ENCODE measurements at regions not wholly inside any gene's neighbourhood (a gene's known extent, or its start where the extent isn't known, plus 50 kb on each side); places are given as distances from the start of the nearest gene placed in this dataset.

- TF ChIP-seq CTCF (IDR thresholded peaks at IDR 0.05; ENCODE audit: insufficient read depth, low read depth, low read length) (no peak), EZH2 (IDR thresholded peaks at IDR 0.05; ENCODE audit: insufficient read depth, low read length) (no peak)
Measured at GRCh38 chr6:62640749-62641148, 354.7 kb upstream of the KHDRBS2 start.

Measured in astrocyte (in vitro differentiated cells and primary cell).